Activated T-cell treated with anti-CD3 and anti-CD28 coated beads for 48 hours (primary cell): ENCODE measurements at regions not wholly inside any gene's neighbourhood (a gene's known extent, or its start where the extent isn't known, plus 50 kb on each side); places are given as distances from the start of the nearest gene placed in this dataset.

Experiments used
- DNase-seq: peaks from one replicate; pipeline ENCODE4 v3.0.0-alpha.2; 2020; ENCODE audit warnings: low read depth

GRCh38 chr12:125683748-125684381 is 618.6 kb downstream of the AACS start:
- peak; percentile 52 for DNase-seq

- no peak for DNase-seq
These were observed 619.9 kb downstream of the AACS start for GRCh38 chr12:125684968-125685790.

- DNase-seq, result no peak
These were observed 620.7 kb downstream of the AACS start for GRCh38 chr12:125685915-125686314.

- no peak for DNase-seq
These were observed 622.2 kb downstream of the AACS start for GRCh38 chr12:125687403-125687802.

- no peak for DNase-seq
These were observed 622.6 kb downstream of the AACS start for GRCh38 chr12:125687820-125688219.

GRCh38 chr12:125688223-125688622 is 623.0 kb downstream of the AACS start:
- DNase-seq, result no peak

GRCh38 chr12:125688881-125689280 is 623.6 kb downstream of the AACS start:
- DNase-seq, result no peak

- DNase-seq, result no peak
These were observed 624.6 kb downstream of the AACS start for GRCh38 chr12:125689576-125690410.

GRCh38 chr12:125690841-125691240 is 625.6 kb downstream of the AACS start:
- DNase-seq, result no peak

GRCh38 chr12:125696054-125696453 is 630.8 kb downstream of the AACS start:
- no peak for DNase-seq

GRCh38 chr12:125704803-125705202 is 639.6 kb downstream of the AACS start:
- DNase-seq, result no peak

GRCh38 chr12:125720961-125721360 is 655.7 kb downstream of the AACS start:
- no peak for DNase-seq

GRCh38 chr12:125734137-125734536 is 668.9 kb downstream of the AACS start:
- no peak for DNase-seq

- DNase-seq, result no peak
These were observed 673.0 kb downstream of the AACS start for GRCh38 chr12:125738211-125738610.

- no peak for DNase-seq
These were observed 677.2 kb downstream of the AACS start for GRCh38 chr12:125742413-125742812.

GRCh38 chr12:125744201-125744600 is 679.0 kb downstream of the AACS start:
- DNase-seq, result no peak

GRCh38 chr12:125755512-125755911 is 690.3 kb downstream of the AACS start:
- DNase-seq, result no peak

- no peak for DNase-seq
These were observed 700.9 kb downstream of the AACS start for GRCh38 chr12:125766091-125766490.

GRCh38 chr12:125772403-125772802 is 707.2 kb downstream of the AACS start:
- no peak for DNase-seq

GRCh38 chr12:125773033-125773640 is 707.9 kb downstream of the AACS start:
- peak; percentile 3 for DNase-seq

- DNase-seq, result no peak
These were observed 710.3 kb downstream of the AACS start for GRCh38 chr12:125775507-125775906.

GRCh38 chr12:125776212-125776611 is 711.0 kb downstream of the AACS start:
- no peak for DNase-seq
